Body of pancreas (tissue), 4 donors: ENCODE measurements at regions not wholly inside any gene's neighbourhood (a gene's known extent, or its start where the extent isn't known, plus 50 kb on each side); places are given as distances from the start of the nearest gene placed in this dataset.

Experiments
- CTCF ChIP-seq, 7 experiments: fragments of 450-650 bp in 4 of 7; fragments of 200-600 bp in 3 of 7; sonication (generic) in 3 of 7; IDR thresholded peaks; one replicate each; pipeline ENCODE4 v1.5.1; 2016 to 2019; ENCODE audit warnings: antibody characterized with exemption in 7 of 7
- POLR2A ChIP-seq, 3 donors: fragments of 450-650 bp; IDR thresholded peaks; one replicate each; pipeline ENCODE4 v1.6.1; 2016; ENCODE audit warnings: antibody characterized with exemption in 3 of 3, mild to moderate bottlenecking in 2 of 3

GRCh38 chr2:200221055-200221955 lies 85.2 kb upstream of the SPATS2L start:
- TF ChIP-seq POLR2A (IDR thresholded peaks at IDR 0.05), result no peak
- peak in 1 of 7 experiments; percentile 3 for TF ChIP-seq CTCF (IDR thresholded peaks at IDR 0.05)
